Brain microvascular endothelial cell (primary cell): ENCODE measurements at regions not wholly inside any gene's neighbourhood (a gene's known extent, or its start where the extent isn't known, plus 50 kb on each side); places are given as distances from the start of the nearest gene placed in this dataset.
"Not testable (repeated sequence)": the region's sequence is repeated elsewhere in the genome, so short reads cannot be mapped to it uniquely, and the experiment has no call there.

Experiments used
- DNase-seq: peaks from one replicate; pipeline ENCODE4 v3.0.0-alpha.2; 2020
- H3K27ac ChIP-seq: fragments of 250-450 bp; sonication (Bioruptor Pico); 2 replicates; pipeline ENCODE4 v1.5.1; 2020; ENCODE audit warnings: mild to moderate bottlenecking, moderate library complexity
- H3K27me3 ChIP-seq: fragments of 250-450 bp; sonication (Bioruptor Pico); replicated peaks from 2 replicates; pipeline ENCODE4 v1.5.1; 2020; ENCODE audit warnings: mild to moderate bottlenecking
- H3K36me3 ChIP-seq: fragments of 250-450 bp; sonication (Bioruptor Pico); replicated peaks from 2 replicates; pipeline ENCODE4 v1.5.1; 2020; ENCODE audit warnings: mild to moderate bottlenecking
- H3K4me3 ChIP-seq: 2 replicates; pipeline ENCODE4 v1.5.1; 2011; ENCODE audit warnings: low read depth, mild to moderate bottlenecking, control low read depth, low read length, moderate library complexity
- in situ Hi-C: cut with HindIII; loops from 2 replicates; pipeline ENCODE4 v1.10.0; 2017; ENCODE audit warnings: low sequenced_read_pairs, low pct_ligation_motif_present
- TF ChIP-seq, protein P1 (sequence below): IDR thresholded peaks from 2 replicates; pipeline ENCODE4 v1.5.1; 2011; ENCODE audit warnings: low read depth, mild to moderate bottlenecking, moderate library complexity, low read length, control low read depth, inconsistent platforms; ENCODE audit errors: missing control alignments

DNA sequence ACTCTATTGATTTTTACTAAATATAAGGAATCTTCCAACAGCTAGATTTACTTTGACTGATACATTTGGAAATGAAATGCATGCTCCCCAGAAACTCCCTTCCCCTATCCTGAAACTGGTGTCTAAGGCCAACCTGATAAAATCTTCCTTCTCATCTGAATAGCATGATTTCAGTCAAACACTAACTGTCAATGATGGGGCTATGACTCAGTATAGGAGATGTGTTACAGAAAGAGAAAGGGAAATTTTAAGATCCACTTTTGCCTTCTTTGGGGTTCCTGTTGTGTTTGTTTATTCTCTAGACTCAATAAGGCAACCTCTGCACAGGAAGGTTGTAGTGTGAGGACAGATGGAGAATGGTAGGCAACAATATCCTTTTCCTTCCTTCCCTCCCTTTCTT lies 160.7 kb downstream of the MOSPD2 start:
- in situ Hi-C loops = no loop called here
- Histone ChIP-seq H3K27me3 (no peaks in the 10 kb centered on the region), H3K27ac (no peak overlapping the region), H3K36me3 (no peaks in the 10 kb centered on the region), H3K4me3 (no peak overlapping the region)
- DNase-seq = no peak
- TF ChIP-seq, protein P1, sequence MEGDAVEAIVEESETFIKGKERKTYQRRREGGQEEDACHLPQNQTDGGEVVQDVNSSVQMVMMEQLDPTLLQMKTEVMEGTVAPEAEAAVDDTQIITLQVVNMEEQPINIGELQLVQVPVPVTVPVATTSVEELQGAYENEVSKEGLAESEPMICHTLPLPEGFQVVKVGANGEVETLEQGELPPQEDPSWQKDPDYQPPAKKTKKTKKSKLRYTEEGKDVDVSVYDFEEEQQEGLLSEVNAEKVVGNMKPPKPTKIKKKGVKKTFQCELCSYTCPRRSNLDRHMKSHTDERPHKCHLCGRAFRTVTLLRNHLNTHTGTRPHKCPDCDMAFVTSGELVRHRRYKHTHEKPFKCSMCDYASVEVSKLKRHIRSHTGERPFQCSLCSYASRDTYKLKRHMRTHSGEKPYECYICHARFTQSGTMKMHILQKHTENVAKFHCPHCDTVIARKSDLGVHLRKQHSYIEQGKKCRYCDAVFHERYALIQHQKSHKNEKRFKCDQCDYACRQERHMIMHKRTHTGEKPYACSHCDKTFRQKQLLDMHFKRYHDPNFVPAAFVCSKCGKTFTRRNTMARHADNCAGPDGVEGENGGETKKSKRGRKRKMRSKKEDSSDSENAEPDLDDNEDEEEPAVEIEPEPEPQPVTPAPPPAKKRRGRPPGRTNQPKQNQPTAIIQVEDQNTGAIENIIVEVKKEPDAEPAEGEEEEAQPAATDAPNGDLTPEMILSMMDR = no peak

DNA sequence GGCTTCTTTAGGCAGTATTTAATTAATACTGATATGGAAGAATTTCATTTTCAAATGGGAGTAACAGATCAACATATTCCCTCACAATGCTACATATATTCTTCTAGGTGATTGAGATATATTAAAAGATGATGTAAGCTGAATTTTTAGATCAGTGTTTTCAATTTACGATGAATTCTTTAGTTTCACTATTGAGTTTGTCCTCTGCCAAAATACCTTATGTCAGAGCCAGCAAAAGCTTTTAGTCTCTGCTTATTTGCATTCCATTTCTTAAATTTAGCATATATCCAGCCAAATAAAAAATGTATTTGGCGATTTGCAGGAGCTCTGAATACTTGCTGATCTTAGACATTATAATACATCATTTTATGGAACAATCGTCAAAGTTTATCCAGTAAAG lies 144.3 kb downstream of the MOSPD2 start:
- Histone ChIP-seq H3K36me3 (no peaks in the 10 kb centered on the region), H3K27ac (no peak overlapping the region), H3K4me3 (no peak overlapping the region), H3K27me3 (no peaks in the 10 kb centered on the region)
- in situ Hi-C loops = no loop called here
- no peak for DNase-seq
- TF ChIP-seq, protein P1 = no peak

DNA sequence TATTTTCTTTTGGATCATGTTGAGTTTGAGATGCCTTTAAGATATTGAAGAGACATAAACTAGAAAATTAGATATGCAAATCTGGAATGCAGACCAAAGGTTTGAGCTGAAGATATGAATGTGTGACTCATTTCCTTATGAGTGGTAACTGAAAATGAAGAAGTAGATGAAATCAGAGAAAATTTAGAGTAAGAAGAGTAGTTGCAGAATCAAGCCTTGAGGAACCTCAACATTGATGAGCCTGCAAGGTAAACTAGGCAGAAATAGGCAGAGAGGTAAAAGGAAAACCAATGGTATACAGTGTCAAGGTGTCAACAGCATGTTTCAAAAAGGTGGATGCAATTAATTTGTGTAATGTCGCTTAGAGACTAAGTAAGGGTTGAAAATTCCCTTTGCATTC lies 142.8 kb downstream of the MOSPD2 start:
- in situ Hi-C loops = no loop called here
- TF ChIP-seq, protein P1 = no peak
- no peak for DNase-seq
- H3K27ac ChIP-seq = no peak overlapping the region
- no peak overlapping the region for H3K4me3 ChIP-seq
- no peaks in the 10 kb centered on the region for H3K36me3 ChIP-seq
- no peaks in the 10 kb centered on the region for H3K27me3 ChIP-seq

DNA sequence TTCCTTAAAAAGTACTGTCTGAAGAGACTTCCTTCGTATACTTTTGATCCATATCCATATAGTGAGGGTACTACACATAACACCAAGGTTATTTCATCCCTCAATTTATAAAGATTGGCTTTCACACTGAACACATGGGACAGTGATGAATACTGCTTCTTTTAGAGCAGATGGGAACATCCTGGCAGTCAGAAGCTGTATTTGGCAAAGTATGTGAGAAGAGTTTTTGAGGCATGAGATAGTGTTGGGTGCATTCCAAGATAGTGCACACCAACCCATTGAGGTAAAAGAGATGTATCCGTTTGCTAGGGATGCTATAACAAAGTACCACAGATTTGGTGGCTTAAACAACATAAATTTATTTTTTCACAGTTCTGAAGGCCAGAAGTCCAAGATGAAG lies 141.1 kb downstream of the MOSPD2 start:
- in situ Hi-C loops = no loop called here
- no peak for DNase-seq
- TF ChIP-seq, protein P1 = no peak
- H3K27me3 ChIP-seq = no peaks in the 10 kb centered on the region
- no peak overlapping the region for H3K4me3 ChIP-seq
- H3K36me3 ChIP-seq = no peaks in the 10 kb centered on the region
- no peak overlapping the region for H3K27ac ChIP-seq

DNA sequence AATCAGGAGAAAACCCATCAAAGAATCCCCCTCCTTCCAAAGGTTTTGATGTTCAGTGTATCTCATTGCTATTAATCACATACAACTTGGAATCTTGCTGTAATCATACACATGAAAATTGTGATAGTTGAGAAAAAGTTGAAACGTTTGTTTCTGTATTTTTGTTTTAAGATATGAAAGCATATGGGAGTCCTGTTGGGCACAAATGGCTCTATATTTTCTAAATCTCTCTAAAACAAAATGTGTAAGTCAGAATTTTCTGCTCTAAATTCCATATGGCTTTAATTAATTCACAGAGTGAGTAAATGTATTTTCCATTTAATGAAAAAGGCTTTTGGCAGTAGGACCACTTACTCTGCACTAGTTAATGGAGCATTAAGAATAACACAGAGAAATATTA lies 140.2 kb downstream of the MOSPD2 start:
- TF ChIP-seq, protein P1 = no peak
- Histone ChIP-seq H3K27me3 (no peaks in the 10 kb centered on the region), H3K36me3 (no peaks in the 10 kb centered on the region), H3K4me3 (no peak overlapping the region), H3K27ac (no peak overlapping the region)
- DNase-seq = no peak
- in situ Hi-C loops = no loop called here

DNA sequence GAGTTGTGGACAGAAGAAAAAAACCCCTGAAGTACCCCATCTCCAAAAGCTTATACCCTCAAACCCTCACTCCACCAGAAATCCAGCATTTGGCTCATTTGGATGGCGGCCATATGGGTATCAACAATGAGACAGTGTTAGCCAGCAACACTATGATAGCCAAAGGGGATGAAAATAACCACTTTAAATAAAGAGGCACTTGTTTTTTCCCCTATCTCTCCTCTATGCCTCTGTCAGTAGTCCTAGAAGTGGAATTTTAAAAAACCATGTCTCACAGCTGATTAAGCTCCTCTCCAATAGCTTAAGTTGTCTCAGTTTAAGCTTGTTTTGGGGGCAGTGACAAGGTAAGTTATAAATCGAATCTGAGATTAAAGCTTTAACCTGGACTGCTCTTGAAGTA lies 124.0 kb downstream of the MOSPD2 start:
- H3K27ac ChIP-seq = no peak overlapping the region
- no peaks in the 10 kb centered on the region for H3K36me3 ChIP-seq
- no peaks in the 10 kb centered on the region for H3K27me3 ChIP-seq
- TF ChIP-seq, protein P1 = no peak
- no peak for DNase-seq
- no peak overlapping the region for H3K4me3 ChIP-seq
- in situ Hi-C loops = no loop called here

DNA sequence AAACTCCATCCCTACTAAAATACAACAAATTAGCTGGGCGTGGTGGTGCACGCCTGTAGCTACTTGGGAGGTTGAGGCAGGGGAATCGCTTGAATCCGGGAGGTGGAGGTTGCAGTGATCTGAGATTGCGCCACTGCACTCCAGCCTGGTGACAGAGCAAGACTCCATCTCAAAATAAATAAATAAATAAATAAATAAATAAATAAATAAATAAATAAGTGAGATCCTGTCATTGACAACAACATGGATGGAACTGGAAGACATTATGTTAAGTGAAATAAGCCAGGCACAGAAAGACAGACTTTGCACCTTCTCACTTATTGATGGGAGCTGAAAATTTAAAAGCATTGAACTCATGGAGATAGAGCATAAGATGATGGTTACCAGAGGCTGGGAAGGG lies 111.2 kb downstream of the MOSPD2 start:
- H3K27me3 ChIP-seq, H3K36me3 ChIP-seq, DNase-seq, in situ Hi-C loops, H3K4me3 ChIP-seq, H3K27ac ChIP-seq: not testable (repeated sequence)
